Activated CD4-positive, alpha-beta T cell treated with anti-CD3 and anti-CD28 coated beads, Interleukin-2, Interleukin-4, amounts not matched to agents 100 ng/mL and 50 ng/mL, durations not matched to agents 16 hours and 8 hours (primary cell): ENCODE measurements at regions not wholly inside any gene's neighbourhood (a gene's known extent, or its start where the extent isn't known, plus 50 kb on each side); places are given as distances from the start of the nearest gene placed in this dataset.

Experiments used
- DNase-seq: peaks from one replicate; pipeline ENCODE4 v3.0.0-alpha.2; 2020; ENCODE audit warnings: low spot score

DNA sequence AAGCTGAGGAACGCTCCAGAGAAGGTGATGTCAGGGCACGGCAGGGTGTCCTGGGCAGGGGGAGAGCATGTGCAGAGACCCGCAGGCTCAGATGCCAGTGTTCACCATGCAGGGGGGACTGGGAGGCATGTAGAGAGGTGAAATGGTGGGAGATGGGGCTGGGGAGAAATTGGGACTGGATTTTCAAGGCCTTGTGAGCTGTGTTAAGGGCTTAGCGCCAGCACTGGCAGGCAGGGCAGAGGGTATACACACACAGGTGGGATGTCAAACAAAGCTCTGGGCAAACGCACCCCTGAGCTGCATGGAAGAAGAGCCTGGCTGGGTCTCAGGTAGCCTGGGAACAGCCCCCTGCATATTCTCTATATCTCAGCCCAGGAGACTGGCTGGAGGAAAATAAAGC is 282.7 kb downstream of the SHQ1 start:
- DNase-seq, result no peak

- no peak for DNase-seq
Measured at GRCh38 chr3:72563690-72564370, 284.4 kb downstream of the SHQ1 start.

DNA sequence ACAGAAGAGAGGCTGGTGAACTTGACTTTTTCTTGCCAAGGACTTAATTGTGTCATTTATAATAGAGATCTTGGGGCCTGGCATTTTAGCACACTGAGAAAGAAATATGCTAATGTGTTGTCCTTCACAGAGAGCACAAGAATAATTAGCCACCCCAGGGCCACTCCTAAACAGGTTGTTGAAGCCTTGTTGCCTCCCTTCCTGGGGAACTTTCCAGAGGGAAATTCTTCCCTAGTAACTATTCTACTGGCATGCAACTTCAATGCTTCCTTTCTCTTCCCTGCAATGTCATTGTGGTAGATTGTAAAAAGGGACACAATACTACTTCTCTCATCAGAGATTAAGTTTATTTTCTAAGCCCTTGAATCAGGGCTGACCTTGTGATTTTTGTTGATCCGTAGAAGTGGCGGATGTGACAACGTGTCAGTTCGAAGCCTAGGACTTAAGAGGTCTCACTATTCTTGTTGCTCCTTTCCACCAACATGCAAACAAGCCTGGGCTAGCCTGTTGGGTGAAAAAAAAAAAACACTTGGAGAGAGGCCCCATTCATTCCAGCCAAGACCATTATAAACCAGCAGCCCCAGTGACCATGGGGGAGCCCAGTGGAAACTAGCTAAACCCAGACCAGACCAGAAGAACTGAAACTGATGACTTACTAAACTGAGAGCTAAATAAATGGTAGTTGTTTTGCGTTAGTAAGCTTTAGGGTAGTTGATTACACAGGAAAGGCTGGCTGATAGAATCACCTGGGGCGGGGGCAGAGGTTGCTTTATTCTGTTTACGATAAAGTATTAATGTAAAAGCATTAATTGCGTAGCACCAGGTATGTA is 287.2 kb downstream of the SHQ1 start:
- DNase-seq, result no peak

GRCh38 chr3:72559385-72559784 is 288.9 kb downstream of the SHQ1 start:
- DNase-seq, result no peak

- DNase-seq, result no peak
Measured at GRCh38 chr3:72558001-72558400, 290.2 kb downstream of the SHQ1 start.

DNA sequence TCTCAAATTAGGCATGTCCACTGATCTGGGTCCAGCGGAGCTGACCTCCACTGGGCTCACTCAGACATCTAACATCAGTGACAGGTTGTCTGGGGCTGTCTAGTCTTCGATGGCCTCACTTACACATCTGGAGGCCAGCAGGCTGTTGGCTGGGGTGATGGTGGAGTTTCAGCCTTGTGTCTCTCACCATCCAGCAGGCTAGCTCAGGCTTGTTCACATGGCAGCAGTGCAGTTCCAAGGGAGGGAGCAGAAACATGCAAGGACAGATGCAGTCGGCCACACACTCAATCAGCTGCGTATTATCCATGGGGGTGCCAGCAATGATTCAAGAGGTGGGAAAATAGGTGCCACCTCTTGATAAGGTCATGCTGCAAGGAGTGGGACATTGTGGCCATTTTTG is 292.5 kb downstream of the SHQ1 start:
- DNase-seq, result no peak

DNA sequence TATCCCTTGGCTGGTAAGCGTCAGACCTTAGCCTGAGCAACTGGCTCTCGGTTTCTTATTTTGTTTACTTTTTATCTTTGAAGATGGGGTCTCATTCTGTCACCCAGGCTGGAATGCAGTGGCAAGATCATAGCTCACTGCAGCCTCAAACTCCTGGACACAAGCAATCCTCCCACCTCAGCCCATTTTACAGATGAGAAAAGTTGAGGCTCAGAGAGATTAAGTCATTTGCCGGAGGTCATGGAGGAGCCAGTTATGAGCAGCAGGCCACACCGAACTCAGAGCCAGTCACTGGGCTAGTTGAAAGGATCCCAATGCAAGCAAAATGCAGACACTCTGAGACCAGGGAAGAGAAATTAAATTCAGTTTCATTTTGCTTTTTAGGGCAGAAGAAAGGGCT is 293.6 kb downstream of the SHQ1 start:
- DNase-seq, result no peak

DNA sequence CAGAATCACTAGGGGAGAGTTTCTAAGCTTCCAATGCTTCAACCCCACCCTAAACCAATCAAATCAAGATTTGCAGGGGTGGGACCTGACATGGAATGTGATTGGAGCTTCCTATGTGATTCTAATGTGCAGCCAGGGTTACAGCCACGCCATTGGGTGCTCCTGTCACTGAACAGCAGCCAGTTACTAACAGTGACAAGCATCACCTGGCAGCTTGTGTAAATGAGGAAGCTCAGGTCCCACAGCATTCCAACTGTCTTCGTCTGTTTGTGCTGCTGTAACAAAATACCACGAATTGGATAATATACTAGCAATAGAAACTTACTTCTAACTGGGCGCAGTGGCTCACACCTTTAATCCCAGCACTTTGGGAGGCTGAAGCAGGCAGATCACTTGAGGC is 294.9 kb downstream of the SHQ1 start:
- DNase-seq, result no peak

DNA sequence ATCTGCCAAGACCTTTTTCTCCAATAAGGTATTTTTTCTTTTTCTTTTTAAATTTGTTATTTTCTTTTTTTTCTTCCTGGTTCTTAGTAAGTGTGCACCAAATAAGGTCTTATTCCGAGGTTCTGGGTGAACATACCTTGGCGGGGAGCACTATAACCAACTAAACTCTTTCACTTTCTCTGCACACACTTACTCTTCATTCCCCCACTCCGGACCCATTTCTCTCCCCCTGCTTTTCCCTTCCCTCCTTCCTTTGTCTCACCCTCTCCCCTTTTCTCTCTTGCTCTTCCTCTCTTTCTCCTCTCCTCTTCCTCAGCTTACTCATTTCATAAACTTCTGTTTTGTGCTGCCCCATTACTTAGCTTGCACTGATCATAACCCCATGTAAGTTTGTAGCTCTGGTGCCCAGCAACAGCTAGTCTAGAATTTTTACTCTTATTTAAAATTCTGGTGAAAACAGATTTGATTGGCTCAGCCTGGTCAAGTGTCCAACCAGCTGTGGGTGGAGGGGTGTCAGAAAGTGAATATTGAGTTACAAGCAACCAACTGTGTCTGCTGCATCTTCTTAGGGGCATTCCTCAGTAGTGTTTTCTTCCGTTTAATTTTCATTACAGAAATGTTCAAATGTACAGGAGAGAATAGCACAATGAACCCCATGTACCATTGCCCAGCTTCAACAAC is 297.5 kb downstream of the SHQ1 start:
- no peak for DNase-seq

DNA sequence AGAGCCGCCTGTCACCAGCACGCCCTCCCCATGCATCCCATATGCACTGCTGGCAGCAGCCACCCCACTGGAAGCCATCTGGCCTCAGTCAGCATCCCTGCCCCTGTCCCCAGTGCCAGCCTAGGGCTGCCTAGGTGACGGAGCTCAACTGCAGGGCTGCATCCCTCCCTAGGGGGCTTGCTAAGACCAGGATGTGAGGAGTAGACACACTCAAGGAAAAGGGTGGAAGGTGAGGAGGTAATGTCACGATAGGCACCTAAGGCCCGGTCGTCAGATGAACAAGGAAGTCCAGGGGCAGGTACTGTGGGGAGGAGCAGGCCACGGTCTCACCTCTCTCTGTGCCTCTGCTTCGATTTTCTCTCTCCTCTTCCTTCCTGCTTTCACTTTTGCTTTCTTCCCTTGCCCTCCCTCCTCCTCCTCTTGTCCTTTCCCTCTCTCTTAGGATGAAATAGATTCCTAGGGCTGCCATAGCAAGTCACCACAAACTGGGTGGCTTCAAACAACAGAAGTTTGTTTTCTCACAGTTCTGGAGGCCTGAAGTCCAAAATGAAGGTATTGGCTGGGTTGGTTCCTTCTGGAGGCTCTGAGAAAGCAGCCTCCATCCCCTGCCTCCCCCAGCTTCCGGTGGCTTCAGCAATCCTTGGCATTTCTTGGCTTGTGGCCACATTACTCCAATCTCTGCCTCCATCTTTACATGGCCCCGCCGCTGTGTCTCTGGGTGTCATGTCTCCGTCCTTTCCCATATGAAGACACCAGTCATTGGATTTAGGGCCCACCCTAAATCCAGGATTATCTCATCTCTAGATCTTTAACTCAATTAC is 298.3 kb downstream of the SHQ1 start:
- DNase-seq, result peak; percentile 16

- DNase-seq, result no peak
Measured at GRCh38 chr3:72548981-72549380, 299.3 kb downstream of the SHQ1 start.

GRCh38 chr3:72548461-72548860 is 299.8 kb downstream of the SHQ1 start:
- no peak for DNase-seq

DNA sequence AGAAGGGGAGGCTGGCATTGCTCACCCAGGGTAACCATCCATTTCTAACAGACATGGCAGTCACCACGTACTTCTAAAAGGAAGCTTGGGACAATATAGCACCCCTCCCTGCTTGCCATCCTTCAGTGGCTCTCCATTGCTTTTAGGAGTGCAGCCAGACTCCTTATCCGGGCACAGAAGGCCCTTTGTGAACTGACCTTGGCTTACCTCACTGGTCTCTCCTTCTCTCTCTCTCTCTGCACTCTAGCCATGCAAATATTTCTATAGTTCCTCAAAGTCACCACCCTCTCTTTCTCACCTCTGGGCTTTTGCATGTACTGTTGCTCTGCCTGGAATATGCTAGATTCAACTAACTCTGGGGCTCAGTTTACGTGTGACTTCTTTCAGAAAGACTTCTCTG is 301.1 kb downstream of the SHQ1 start:
- DNase-seq, result no peak

GRCh38 chr3:72544239-72544638 is 304.0 kb downstream of the SHQ1 start:
- no peak for DNase-seq

- DNase-seq, result no peak
Measured at GRCh38 chr3:72543246-72543645, 305.0 kb downstream of the SHQ1 start.

- DNase-seq, result no peak
Measured at GRCh38 chr3:72542781-72543180, 305.5 kb downstream of the SHQ1 start.

DNA sequence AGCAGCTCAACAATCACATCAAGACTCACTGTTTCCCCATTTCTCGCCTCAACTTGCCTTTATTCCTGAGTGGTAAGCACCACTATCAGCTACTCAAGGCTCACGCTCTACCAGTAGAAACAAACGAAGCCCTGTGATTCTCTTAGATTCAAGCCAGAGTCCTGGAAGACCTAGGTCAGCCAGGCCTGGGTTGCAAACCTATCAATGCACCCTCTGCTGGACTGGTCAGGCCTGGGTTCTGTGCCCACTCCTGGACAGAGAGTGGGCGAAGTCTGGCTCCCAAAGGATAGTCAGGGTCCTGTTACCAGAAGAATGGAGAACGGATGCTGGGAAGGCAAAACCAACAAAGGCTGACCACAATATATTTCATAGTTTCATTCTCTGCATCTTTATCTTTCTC is 308.4 kb downstream of the SHQ1 start:
- DNase-seq, result no peak

DNA sequence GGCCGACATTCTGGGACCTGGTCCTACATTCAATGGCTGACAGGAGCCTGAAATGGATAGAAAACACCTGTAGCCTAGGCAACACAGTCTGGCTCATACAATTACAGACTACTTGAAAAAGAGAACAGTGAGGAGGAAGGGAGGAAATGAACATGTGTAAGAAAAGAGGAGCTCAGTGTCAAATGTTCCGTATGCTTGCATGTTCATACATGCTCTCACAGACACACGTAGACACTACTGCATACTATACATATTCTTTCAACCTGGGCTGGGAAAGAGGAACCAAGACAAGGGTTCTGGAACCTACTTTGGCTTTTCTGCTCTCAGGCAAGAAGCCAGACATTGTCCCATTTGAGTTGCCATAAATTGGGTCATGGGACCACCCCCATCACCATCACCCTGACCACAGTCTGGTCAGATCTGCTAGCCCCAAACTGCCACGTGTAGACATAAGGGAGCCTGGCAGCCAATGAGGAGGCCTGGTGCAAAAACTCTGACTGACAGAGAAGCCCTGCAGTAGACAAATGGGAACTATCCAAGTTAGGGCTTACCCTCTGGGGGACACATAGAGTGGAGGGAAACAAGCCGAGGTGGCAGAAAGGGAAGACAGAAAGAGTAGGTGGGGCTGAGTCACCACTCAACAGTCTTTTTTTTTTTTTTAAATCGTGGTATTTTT is 310.0 kb downstream of the SHQ1 start:
- DNase-seq, result no peak

DNA sequence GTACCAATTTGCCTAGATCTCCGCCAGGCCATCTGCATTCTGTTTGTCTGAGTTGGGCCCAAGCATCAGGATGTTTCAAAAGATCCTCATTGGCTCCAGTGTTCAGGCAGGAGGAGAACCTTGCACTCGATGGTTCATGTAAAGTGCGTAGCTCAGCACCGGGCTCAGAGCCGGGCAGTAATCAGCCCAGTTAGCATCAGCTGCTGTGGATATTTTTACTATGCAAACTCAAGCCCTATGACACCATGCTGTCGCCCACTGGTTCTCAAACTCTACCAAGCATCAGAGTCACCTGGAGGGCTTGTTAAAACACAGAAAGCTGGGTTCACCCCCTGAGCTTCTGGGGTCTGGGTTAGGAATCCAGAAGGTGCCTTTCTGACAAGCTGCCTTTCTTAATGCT is 310.8 kb downstream of the SHQ1 start:
- DNase-seq, result no peak

DNA sequence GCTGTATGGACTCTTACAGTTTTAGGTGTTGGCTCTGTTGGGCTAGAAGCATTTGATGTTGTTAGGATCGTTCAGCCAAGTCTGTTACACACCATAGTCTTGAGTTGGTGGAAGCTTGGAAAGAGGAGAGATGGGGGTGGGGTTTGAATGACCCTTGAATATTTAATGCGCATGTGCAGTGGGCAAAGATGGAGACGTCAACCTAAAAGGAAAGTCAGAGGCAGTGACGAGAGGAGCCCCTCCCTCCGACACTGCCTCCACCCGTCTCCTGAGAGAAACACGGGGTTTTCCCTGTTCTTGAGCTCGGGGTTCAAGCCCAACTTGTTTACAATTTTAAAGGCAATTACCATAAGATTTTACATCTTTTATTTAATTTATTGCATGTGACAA is 311.4 kb downstream of the SHQ1 start:
- DNase-seq, result no peak

DNA sequence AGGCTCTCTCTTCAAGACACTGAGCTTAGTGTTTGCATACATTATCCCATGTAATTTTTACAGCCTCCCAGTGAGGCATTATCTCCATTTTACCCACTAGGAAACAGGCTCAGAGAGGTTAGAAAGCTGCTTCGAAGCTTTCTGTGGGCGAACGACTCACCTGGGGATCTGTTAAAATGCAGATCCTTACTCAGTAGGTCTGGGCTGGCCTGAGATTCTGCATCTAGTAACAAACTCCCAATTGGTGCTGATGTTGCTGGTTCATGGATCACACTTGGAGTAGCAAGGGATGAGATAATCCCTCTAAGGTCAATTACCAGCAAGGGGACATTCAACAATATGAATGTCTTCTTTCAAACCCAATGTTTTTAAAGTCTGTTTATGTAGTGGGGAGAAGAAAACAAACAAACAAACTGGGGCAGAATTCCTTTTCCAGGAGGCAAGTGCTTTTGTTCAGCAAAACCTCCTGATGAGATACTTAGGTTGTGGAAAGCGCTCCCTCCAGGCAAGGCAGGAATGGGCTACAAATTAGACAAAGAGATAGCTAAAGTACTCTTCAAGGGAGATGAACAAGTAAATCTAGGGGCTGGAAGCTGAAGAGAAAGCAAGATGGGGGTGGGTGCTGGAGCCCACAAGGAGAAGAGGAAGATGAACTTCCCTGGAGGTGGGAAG is 311.9 kb downstream of the SHQ1 start:
- no peak for DNase-seq
